H9 (cell line): ENCODE measurements at regions not wholly inside any gene's neighbourhood (a gene's known extent, or its start where the extent isn't known, plus 50 kb on each side); places are given as distances from the start of the nearest gene placed in this dataset.

Experiments used
- DNase-seq: peaks from one replicate; pipeline ENCODE4 v3.0.0-alpha.2; 2017
- H2AFZ ChIP-seq: one replicate; pipeline ENCODE4 v1.6.1; 2013; ENCODE audit warnings: mild to moderate bottlenecking, low read length, control low read depth, moderate library complexity
- H2AK5ac ChIP-seq: 2 replicates; pipeline ENCODE4 v1.6.1; 2013; ENCODE audit warnings: low read length, control low read depth, mixed read lengths; ENCODE audit not compliant: insufficient read length
- H2BK120ac ChIP-seq: one replicate; pipeline ENCODE4 v1.6.1; 2013; ENCODE audit warnings: low read depth, mild to moderate bottlenecking, low read length, control low read depth, inconsistent platforms; ENCODE audit not compliant: poor library complexity, severe bottlenecking
- H2BK12ac ChIP-seq: 2 replicates; pipeline ENCODE4 v1.6.1; 2013; ENCODE audit warnings: low read length, control low read depth, mixed read lengths, low read depth; ENCODE audit not compliant: insufficient read length
- H2BK15ac ChIP-seq: 2 replicates; pipeline ENCODE4 v1.6.1; 2013; ENCODE audit warnings: low read depth, low read length, control low read depth
- H2BK20ac ChIP-seq: one replicate; pipeline ENCODE4 v1.6.1; 2013; ENCODE audit warnings: low read depth, mild to moderate bottlenecking, low read length, control low read depth, inconsistent platforms; ENCODE audit not compliant: poor library complexity, severe bottlenecking
- H2BK5ac ChIP-seq: 2 replicates; pipeline ENCODE4 v1.6.1; 2013; ENCODE audit warnings: low read length, control low read depth, mixed read lengths; ENCODE audit not compliant: insufficient read length
- H3K14ac ChIP-seq: 2 replicates; pipeline ENCODE4 v1.6.1; 2013; ENCODE audit warnings: low read length, control low read depth; ENCODE audit not compliant: insufficient read depth
- H3K18ac ChIP-seq: 2 replicates; pipeline ENCODE4 v1.6.1; 2013; ENCODE audit warnings: low read depth, mild to moderate bottlenecking, mixed read lengths, low read length, control low read depth; ENCODE audit not compliant: insufficient read length
- H3K23ac ChIP-seq: 2 replicates; pipeline ENCODE4 v1.6.1; 2013; ENCODE audit warnings: low read length, control low read depth, mixed read lengths, low read depth; ENCODE audit not compliant: insufficient read length
- H3K23me2 ChIP-seq: 2 replicates; pipeline ENCODE4 v1.6.1; 2013; ENCODE audit warnings: low read depth, mild to moderate bottlenecking, mixed read lengths, low read length, control low read depth; ENCODE audit not compliant: insufficient read length, poor library complexity, severe bottlenecking
- H3K27ac ChIP-seq: 2 replicates; pipeline ENCODE4 v1.5.1; 2013; ENCODE audit warnings: low read length, control low read depth, mixed read lengths, low read depth; ENCODE audit not compliant: insufficient read length
- H3K27me3 ChIP-seq: 2 replicates; pipeline ENCODE4 v1.6.1; 2013; ENCODE audit warnings: low read length, control low read depth, inconsistent platforms; ENCODE audit not compliant: insufficient read depth
- H3K4ac ChIP-seq: 2 replicates; pipeline ENCODE4 v1.6.1; 2013; ENCODE audit warnings: low read depth, mild to moderate bottlenecking, control low read depth, inconsistent platforms, low read length, moderate library complexity
- H3K4me1 ChIP-seq: 2 replicates; pipeline ENCODE4 v1.6.1; 2013; ENCODE audit warnings: low read length, control low read depth, inconsistent platforms; ENCODE audit not compliant: insufficient read depth
- H3K4me2 ChIP-seq: 2 replicates; pipeline ENCODE4 v1.6.1; 2013; ENCODE audit warnings: low read length, control low read depth, mixed read lengths; ENCODE audit not compliant: insufficient read length, insufficient read depth
- H3K56ac ChIP-seq: 2 replicates; pipeline ENCODE4 v1.6.1; 2013; ENCODE audit warnings: low read depth, mild to moderate bottlenecking, mixed read lengths, low read length, control low read depth; ENCODE audit not compliant: insufficient read length
- H3K79me1 ChIP-seq: 2 replicates; pipeline ENCODE4 v1.6.1; 2013; ENCODE audit warnings: low read depth, mild to moderate bottlenecking, moderate library complexity, low read length, control low read depth, inconsistent platforms; ENCODE audit not compliant: insufficient read depth, poor library complexity, severe bottlenecking
- H3K79me2 ChIP-seq: 2 replicates; pipeline ENCODE4 v1.6.1; 2013; ENCODE audit warnings: low read length, control low read depth, inconsistent platforms; ENCODE audit not compliant: insufficient read depth
- H3K9ac ChIP-seq: 2 replicates; pipeline ENCODE4 v1.6.1; 2013; ENCODE audit warnings: low read length, control low read depth, mixed read lengths; ENCODE audit not compliant: insufficient read length; ENCODE audit errors: extremely low read depth
- H3K9me3 ChIP-seq: one replicate; pipeline ENCODE4 v1.6.1; 2013; ENCODE audit warnings: low read depth, low read length, inconsistent platforms; ENCODE audit not compliant: control insufficient read depth
- H3T11ph ChIP-seq: one replicate; pipeline ENCODE4 v1.6.1; 2013; ENCODE audit warnings: mild to moderate bottlenecking, low read length, control low read depth, inconsistent platforms
- H4K20me1 ChIP-seq: one replicate; pipeline ENCODE4 v1.6.1; 2013; ENCODE audit not compliant: control insufficient read depth, insufficient read length, insufficient read depth
- H4K5ac ChIP-seq: 2 replicates; pipeline ENCODE4 v1.6.1; 2013; ENCODE audit warnings: low read depth, mild to moderate bottlenecking, mixed read lengths, low read length, control low read depth; ENCODE audit not compliant: insufficient read length
- H4K8ac ChIP-seq: replicated peaks from 2 replicates; pipeline ENCODE4 v1.6.1; 2013; ENCODE audit warnings: low read length, control low read depth, mixed read lengths, low read depth; ENCODE audit not compliant: insufficient read length
- H4K91ac ChIP-seq: 2 replicates; pipeline ENCODE4 v1.6.1; 2013; ENCODE audit warnings: low read depth, mild to moderate bottlenecking, moderate library complexity, mixed read lengths, low read length, control low read depth; ENCODE audit not compliant: insufficient read length
- H3K27ac Mint-ChIP-seq, 3 experiments: 2 replicates in 2 of 3; 3 replicates in 1 of 3; pipeline ENCODE4 v1.8.0; 2020 to 2021; ENCODE audit warnings: mixed read lengths in 3 of 3, mild to moderate bottlenecking in 1 of 3, moderate library complexity in 1 of 3
- H3K27me3 Mint-ChIP-seq: 2 replicates; pipeline ENCODE4 v1.8.0; 2021; ENCODE audit warnings: low read depth, mild to moderate bottlenecking, moderate library complexity, mixed read lengths
- H3K36me3 Mint-ChIP-seq, 3 experiments: 2 replicates in 2 of 3; 3 replicates in 1 of 3; pipeline ENCODE4 v1.8.0; 2020 to 2021; ENCODE audit warnings: low read depth in 3 of 3, mixed read lengths in 3 of 3; ENCODE audit not compliant: insufficient read depth in 1 of 3
- H3K4me1 Mint-ChIP-seq, 2 experiments: 2 replicates each; pipeline ENCODE4 v1.8.0; 2020; ENCODE audit warnings: mixed read lengths in 2 of 2
- H3K4me3 Mint-ChIP-seq, 2 experiments: 2 replicates in 1 of 2; 3 replicates in 1 of 2; pipeline ENCODE4 v1.8.0; 2020 to 2021; ENCODE audit warnings: mild to moderate bottlenecking in 2 of 2, mixed read lengths in 2 of 2, moderate library complexity in 1 of 2
- H3K9me3 Mint-ChIP-seq, 2 experiments: 2 replicates in 1 of 2; 3 replicates in 1 of 2; pipeline ENCODE4 v1.8.0; 2020; ENCODE audit warnings: mild to moderate bottlenecking in 2 of 2, mixed read lengths in 2 of 2, moderate library complexity in 1 of 2
- CTCF ChIP-seq: fragments of 200-600 bp; sonication (generic); conservative IDR thresholded peaks from 3 replicates; pipeline ENCODE4 v1.8.0; 2021; ENCODE audit warnings: antibody characterized with exemption, mild to moderate bottlenecking
- WGBS: extraction: QIAGEN DNeasy Blood & Tissue Kit; methylation state at CpG from one replicate; pipeline ENCODE4 v1.1.7; 2013; ENCODE audit warnings: missing lambda C conversion rate, low lambda C conversion rate, mixed read lengths; ENCODE audit not compliant: insufficient read length; ENCODE audit errors: extremely low coverage; 5-methylcytosine and 5-hydroxymethylcytosine counted together

GRCh38 chr7:115561335-115562110, 469.0 kb downstream of the TFEC start:
- H3K27ac Mint-ChIP-seq: no peak overlapping the region; a peak in 1 of 7 replicates

More at GRCh38 chr7:115561335-115562110, 469.0 kb downstream of the TFEC start:
- no peaks in the 10 kb centered on the region for H4K20me1 ChIP-seq
- Mint-ChIP-seq H3K4me1 (no peaks in the 10 kb centered on the region), H3K27me3 (no peaks in the 10 kb centered on the region), H3K36me3 (no peaks in the 10 kb centered on the region), H3K4me3 (no peak overlapping the region), H3K9me3 (peaks cover 0 to 3% of the 10 kb centered on the region in 2 experiments; a peak in 1 of 5 replicates)
- DNase-seq: no peak
- no peak overlapping the region for H2AK5ac ChIP-seq
- no peak overlapping the region for H2BK5ac ChIP-seq
- H3K27me3 ChIP-seq: no peaks in the 10 kb centered on the region
- H2BK12ac ChIP-seq: no peak overlapping the region
- no peak overlapping the region for H3T11ph ChIP-seq
- H3K56ac ChIP-seq: no peak overlapping the region
- no peak overlapping the region for H3K4ac ChIP-seq
- no peak overlapping the region for H2BK120ac ChIP-seq
- no peak overlapping the region for H3K9ac ChIP-seq
- no peak overlapping the region for H2BK20ac ChIP-seq
- H3K27ac ChIP-seq: no peak overlapping the region
- H3K79me1 ChIP-seq: no peaks in the 10 kb centered on the region
- TF ChIP-seq CTCF: no peak
- H4K5ac ChIP-seq: no peak overlapping the region
- no peaks in the 10 kb centered on the region for H3K4me1 ChIP-seq
- H2BK15ac ChIP-seq: no peak overlapping the region
- H3K14ac ChIP-seq: no peak overlapping the region
- no CpG with 5 or more reads among the region's 9 CpGs for WGBS
- no peak overlapping the region for H3K18ac ChIP-seq
- no peak overlapping the region for H4K91ac ChIP-seq
- H3K23me2 ChIP-seq: no peaks in the 10 kb centered on the region
- no peaks in the 10 kb centered on the region for H3K9me3 ChIP-seq
- H4K8ac ChIP-seq: no peak overlapping the region
- no peak overlapping the region for H3K4me2 ChIP-seq
- no peaks in the 10 kb centered on the region for H3K79me2 ChIP-seq
- H2AFZ ChIP-seq: no peak overlapping the region
- no peak overlapping the region for H3K23ac ChIP-seq
